IMR-90 (cell line): ENCODE measurements at regions not wholly inside any gene's neighbourhood (a gene's known extent, or its start where the extent isn't known, plus 50 kb on each side); places are given as distances from the start of the nearest gene placed in this dataset.

ENCODE experiments used
- ATAC-seq: fragments of 200-7000 bp; cut with Tn5 transposase; 2 replicates; pipeline ENCODE4 v1.9.1; 2020; ENCODE audit warnings: low read depth, mild to moderate bottlenecking, moderate library complexity
- BruUV-seq: library from RNA; stranded (reverse); fragments of 400-500 nt; replicated peaks from 2 replicates; lab custom pipeline; 2021; lab: Mats Ljungman, UMichigan
- CTCF ChIA-PET: fragments of 300-600 bp; formaldehyde crosslinking; extraction: SDS; loops from one replicate; lab custom pipeline; 2021; ENCODE audit warnings: antibody characterized with exemption; lab: Yijun Ruan, JAX
- POLR2A ChIA-PET: fragments of 300-600 bp; sonication (Branson Sonifier 250); formaldehyde crosslinking; loops from one replicate; lab custom pipeline; 2022; ENCODE audit warnings: antibody characterized with exemption; ENCODE audit not compliant: unreplicated experiment; lab: Charles Lee
- DNase-seq: peaks from one replicate; pipeline ENCODE4 v3.0.0; 2013
- H2AFZ ChIP-seq: replicated peaks from 2 replicates; pipeline ENCODE3; 2013; ENCODE audit warnings: low read length, mild to moderate bottlenecking; ENCODE audit not compliant: poor library complexity
- H2AK5ac ChIP-seq: 2 replicates; pipeline ENCODE4 v1.6.1; 2013; ENCODE audit warnings: low read depth, low read length, inconsistent platforms
- H2AK9ac ChIP-seq: replicated peaks from 2 replicates; pipeline ENCODE3; 2013; ENCODE audit warnings: mild to moderate bottlenecking, low read depth, low read length, moderate library complexity; ENCODE audit not compliant: poor library complexity
- H2BK120ac ChIP-seq: 2 replicates; pipeline ENCODE4 v1.6.1; 2013; ENCODE audit warnings: low read depth, low read length, inconsistent platforms
- H2BK15ac ChIP-seq: 3 replicates; pipeline ENCODE4 v1.6.1; 2013; ENCODE audit warnings: low read depth, low read length, inconsistent platforms
- H2BK20ac ChIP-seq: 2 replicates; pipeline ENCODE4 v1.6.1; 2013; ENCODE audit warnings: low read depth, mild to moderate bottlenecking, inconsistent platforms, low read length, moderate library complexity
- H2BK5ac ChIP-seq: 2 replicates; pipeline ENCODE4 v1.6.1; 2013; ENCODE audit warnings: mild to moderate bottlenecking, low read depth, low read length, inconsistent platforms; ENCODE audit not compliant: poor library complexity, severe bottlenecking
- H3K14ac ChIP-seq: replicated peaks from 2 replicates; pipeline ENCODE4 v1.6.1; 2013; ENCODE audit warnings: low read depth, low read length, inconsistent platforms
- H3K18ac ChIP-seq: 2 replicates; pipeline ENCODE4 v1.6.1; 2013; ENCODE audit warnings: low read depth, low read length, control low read depth
- H3K23ac ChIP-seq: 2 replicates; pipeline ENCODE4 v1.6.1; 2013; ENCODE audit warnings: low read depth, low read length, inconsistent platforms
- H3K27ac ChIP-seq: 2 replicates; pipeline ENCODE4 v1.5.1; 2013; ENCODE audit warnings: mild to moderate bottlenecking, control low read depth, low read length; ENCODE audit not compliant: insufficient read depth
- H3K27me3 ChIP-seq: 2 replicates; pipeline ENCODE4 v1.6.1; 2013; ENCODE audit warnings: low read length; ENCODE audit not compliant: control insufficient read depth, insufficient read depth
- H3K36me3 ChIP-seq: 2 replicates; pipeline ENCODE4 v1.6.1; 2013; ENCODE audit warnings: low read length, mixed read lengths; ENCODE audit not compliant: control insufficient read depth, insufficient read depth
- H3K4ac ChIP-seq: 2 replicates; pipeline ENCODE4 v1.6.1; 2013; ENCODE audit warnings: low read depth, low read length, inconsistent platforms
- H3K4me1 ChIP-seq: 2 replicates; pipeline ENCODE4 v1.6.1; 2013; ENCODE audit warnings: low read length, mixed read lengths; ENCODE audit not compliant: control insufficient read depth, insufficient read depth
- H3K4me2 ChIP-seq: 2 replicates; pipeline ENCODE4 v1.6.1; 2013; ENCODE audit warnings: low read depth, mild to moderate bottlenecking, control low read depth, low read length, moderate library complexity
- H3K4me3 ChIP-seq: 2 replicates; pipeline ENCODE4 v1.5.1; 2013; ENCODE audit warnings: low read depth, mild to moderate bottlenecking, control low read depth, low read length, moderate library complexity; ENCODE audit not compliant: insufficient read depth
- H3K56ac ChIP-seq: 2 replicates; pipeline ENCODE4 v1.6.1; 2013; ENCODE audit warnings: low read length, inconsistent platforms; ENCODE audit not compliant: insufficient read depth; ENCODE audit errors: extremely low read depth
- H3K79me1 ChIP-seq, 2 experiments: 2 replicates each; pipeline ENCODE4 v1.6.1; 2013; ENCODE audit warnings: low read length in 2 of 2, inconsistent platforms in 1 of 2, low read depth in 1 of 2
- H3K9ac ChIP-seq: 2 replicates; pipeline ENCODE4 v1.6.1; 2013; ENCODE audit warnings: low read depth, low read length, control low read depth
- H3K9me1 ChIP-seq: 2 replicates; pipeline ENCODE4 v1.6.1; 2013; ENCODE audit warnings: low read length, inconsistent platforms; ENCODE audit not compliant: insufficient read depth
- H3K9me3 ChIP-seq: 2 replicates; pipeline ENCODE4 v1.6.1; 2013; ENCODE audit warnings: low read length; ENCODE audit not compliant: control insufficient read depth, insufficient read depth
- H4K20me1 ChIP-seq: 2 replicates; pipeline ENCODE4 v1.6.1; 2013; ENCODE audit warnings: low read length, inconsistent platforms; ENCODE audit not compliant: insufficient read depth
- H4K5ac ChIP-seq: 2 replicates; pipeline ENCODE4 v1.6.1; 2013; ENCODE audit warnings: mild to moderate bottlenecking, low read depth, low read length, control low read depth
- H4K8ac ChIP-seq, 2 experiments: 2 replicates each; pipeline ENCODE4 v1.6.1; 2013; ENCODE audit warnings: low read depth in 2 of 2, low read length in 2 of 2, control low read depth in 1 of 2, inconsistent platforms in 1 of 2
- H4K91ac ChIP-seq: 2 replicates; pipeline ENCODE4 v1.6.1; 2013; ENCODE audit warnings: low read depth, low read length, inconsistent platforms; ENCODE audit not compliant: insufficient read depth
- BHLHE40 ChIP-seq: fragments of 150-350 bp; IDR thresholded peaks from 2 replicates; pipeline ENCODE4 v1.6.1; 2016; ENCODE audit warnings: mild to moderate bottlenecking, low read depth, low read length
- dilution Hi-C: fragments of 300-500 bp; cut with HindIII; formaldehyde crosslinking; loops from one replicate; pipeline ENCODE4 v1.14.3; 2018; ENCODE audit warnings: low sequenced_read_pairs; ENCODE audit not compliant: unreplicated experiment
- in situ Hi-C: fragments of 300-500 bp; cut with MboI; formaldehyde crosslinking; loops from 3 replicates; pipeline ENCODE4 v1.14.3; 2019; ENCODE audit warnings: low sequenced_read_pairs, inconsistent platforms, mixed read lengths
- intact Hi-C: fragments of 100-400 bp; cut with micrococcal nuclease; formaldehyde crosslinking; loops from 2 replicates; pipeline ENCODE4 v1.10.0; 2022

DNA sequence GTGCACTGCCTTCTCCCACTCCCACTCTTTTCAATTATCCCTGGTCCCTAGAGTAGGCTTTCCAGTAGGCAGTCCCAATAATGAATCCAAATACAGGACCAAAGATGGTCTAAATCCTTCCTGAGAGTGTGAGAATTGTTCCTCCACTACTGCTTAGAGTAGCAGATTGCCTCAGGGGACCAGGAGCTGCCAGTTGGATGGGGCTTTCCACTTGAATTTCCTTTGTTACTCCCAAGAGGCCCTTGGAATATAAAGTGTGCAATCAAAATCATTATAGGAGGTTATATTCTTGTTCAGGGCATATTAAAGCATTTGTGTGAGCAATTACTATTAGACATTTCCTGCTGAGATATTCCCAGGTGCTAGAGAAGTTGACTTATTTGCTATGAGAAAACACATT lies 156.6 kb upstream of the TLL1 start:
- Histone ChIP-seq H3K9me3 (peaks cover 7% of the 10 kb centered on the region), H4K20me1 (no peaks in the 10 kb centered on the region), H2BK120ac (no peak overlapping the region), H3K56ac (no peak overlapping the region), H3K4me1 (no peaks in the 10 kb centered on the region), H3K36me3 (no peaks in the 10 kb centered on the region), H3K4me2 (no peak overlapping the region), H3K23ac (no peak overlapping the region), H3K4ac (no peak overlapping the region), H3K4me3 (no peak overlapping the region), H2BK15ac (no peak overlapping the region), H3K18ac (no peak overlapping the region), H2BK20ac (no peak overlapping the region), H3K79me1 (no peaks in the 10 kb centered on the region), H3K9me1 (no peaks in the 10 kb centered on the region), H4K8ac (no peak overlapping the region), H3K9ac (no peak overlapping the region), H4K5ac (no peak overlapping the region), H2AK5ac (no peak overlapping the region), H3K14ac (no peak overlapping the region), H2AFZ (no peak overlapping the region), H2BK5ac (no peak overlapping the region), H3K27me3 (no peaks in the 10 kb centered on the region), H2AK9ac (no peak overlapping the region), H3K27ac (no peak overlapping the region), H4K91ac (no peak overlapping the region)
- DNase-seq (no peak), ATAC-seq (no peak)
- intact Hi-C loops: no loop called here
- TF ChIP-seq BHLHE40: no peak
- in situ Hi-C loops: no loop called here
- CTCF ChIA-PET: no interaction called here
- POLR2A ChIA-PET: no interaction called here
- dilution Hi-C loops: no loop called here
- BruUV-seq: no TSS peak
